ENCODE measurements at regions not wholly inside any gene's neighbourhood (a gene's known extent, or its start where the extent isn't known, plus 50 kb on each side); places are given as distances from the start of the nearest gene placed in this dataset.

- H3K23ac ChIP-seq (ENCODE audit: insufficient read length): no peak overlapping the region
- H3K9ac ChIP-seq (replicated peaks in 1 of 4; ENCODE audit: extremely low read depth in 1 of 4, low read depth in 3 of 4, low read length in 3 of 4): no peak overlapping the region
- no peaks in the 10 kb centered on the region for H3K79me1 ChIP-seq (ENCODE audit: low read depth, low read length)
- H3K36me3 ChIP-seq (ENCODE audit: control insufficient read depth in 2 of 4, insufficient read depth in 4 of 4, low read length in 3 of 4): no peaks in the 10 kb centered on the region
- FAIRE-seq (no peak), DNase-seq (ENCODE audit: low read depth in 1 of 2, low spot score in 2 of 2) (no peak)
- no peak overlapping the region for H3K14ac ChIP-seq (ENCODE audit: insufficient read length)
- 91% methylated on average over 2 of the region's 2 CpGs; no CpG with 5 or more reads in 1 of the 2 experiments for WGBS, 2 experiments (ENCODE audit: extremely low coverage in 1 of 2, insufficient coverage in 1 of 2, insufficient read length in 1 of 2, insufficient replicate concordance in 2 of 2, low coverage in 1 of 2, low lambda C conversion rate in 2 of 2, missing lambda C conversion rate in 1 of 2)
- no peak overlapping the region for H2BK5ac ChIP-seq (ENCODE audit: low read depth, low read length)
- no peak overlapping the region for H2AK5ac ChIP-seq (ENCODE audit: low read depth, low read length)
- no peaks in the 10 kb centered on the region for H4K20me1 ChIP-seq (replicated peaks in 1 of 2; ENCODE audit: control insufficient read depth in 1 of 2, insufficient read depth in 2 of 2, low read length in 2 of 2)
- no peaks in the 10 kb centered on the region; a peak in 1 of 7 replicates for H3K4me1 ChIP-seq (replicated peaks in 1 of 4; ENCODE audit: control insufficient read depth in 3 of 4, insufficient read depth in 4 of 4, low read length in 3 of 4)
- H2BK20ac ChIP-seq (ENCODE audit: low read length): no peak overlapping the region
- no peak overlapping the region for H2BK12ac ChIP-seq (ENCODE audit: low read depth, low read length)
- no peak overlapping the region for H3K18ac ChIP-seq (ENCODE audit: extremely low read depth, low read length)
- no peak overlapping the region for H4K5ac ChIP-seq (ENCODE audit: insufficient read length, low read depth, low read length)
- H3K27ac ChIP-seq (ENCODE audit: low read depth, low read length): no peak overlapping the region
- H2BK120ac ChIP-seq (replicated peaks; ENCODE audit: low read depth, low read length): no peak overlapping the region
- H4K8ac ChIP-seq (ENCODE audit: extremely low read depth, insufficient read depth, low read length): no peak overlapping the region
- no peak overlapping the region for H3K4me3 ChIP-seq (ENCODE audit: extremely low read depth in 1 of 4, insufficient read depth in 2 of 4, low read depth in 3 of 4, low read length in 4 of 4)
- H3K27me3 ChIP-seq (replicated peaks in 1 of 4; ENCODE audit: control insufficient read depth in 3 of 4, extremely low read depth in 1 of 4, insufficient read depth in 3 of 4, low read length in 3 of 4): no peaks in the 10 kb centered on the region
- H2BK15ac ChIP-seq (ENCODE audit: low read length): no peak overlapping the region
- no peak overlapping the region for H2AFZ ChIP-seq (ENCODE audit: low read length)
- H4K91ac ChIP-seq (replicated peaks; ENCODE audit: insufficient read length, low read length): no peak overlapping the region
- H3K56ac ChIP-seq (replicated peaks; ENCODE audit: insufficient read length, low read depth, low read length): no peak overlapping the region
- no peaks in the 10 kb centered on the region for H3K79me2 ChIP-seq (ENCODE audit: control insufficient read depth in 1 of 2, insufficient read depth in 2 of 2, low read length in 2 of 2)
- no peak overlapping the region for H3K4me2 ChIP-seq (ENCODE audit: insufficient read depth in 1 of 2, low read depth in 2 of 2, low read length in 2 of 2)
- H3K23me2 ChIP-seq (ENCODE audit: low read depth, low read length): peaks cover 1% of the 10 kb centered on the region; the same call in 1 of the 2 replicates
- H3K4ac ChIP-seq (replicated peaks; ENCODE audit: insufficient read length, low read depth, low read length): no peak overlapping the region
- CTCF ChIA-PET (ENCODE audit: partially characterized antibody): interaction anchor here (1.0 to 2.3 kb wide), 3 partner anchors 14 to 105 kb away, joined by 3 to 10 read pairs (median 3); no protein-coding TSS in a partner anchor
- H3K9me3 ChIP-seq (ENCODE audit: insufficient read depth in 2 of 2, low read depth in 1 of 2, low read length in 1 of 2): peaks cover 0 to 3% of the 10 kb centered on the region in 2 experiments; a peak in 1 of 4 replicates
- POLR2A ChIA-PET (ENCODE audit: partially characterized antibody): no interaction called here
- TF ChIP-seq BCL11A (IDR thresholded peaks at IDR 0.05; ENCODE audit: low read depth in 2 of 2, low read length in 2 of 2) (no peak), PHF8 (conservative IDR thresholded peaks at IDR 0.05; ENCODE audit: low read depth, low read length) (no peak), TCF12 (IDR thresholded peaks at IDR 0.05; ENCODE audit: low read depth, low read length) (no peak), SIX5 (IDR thresholded peaks at IDR 0.05; ENCODE audit: low read depth, low read length) (no peak), NANOG (IDR thresholded peaks at IDR 0.05; ENCODE audit: insufficient read depth, low read depth, low read length, poor library complexity, severe bottlenecking) (no peak), YY1 (IDR thresholded peaks at IDR 0.05; ENCODE audit: low read depth, low read length) (no peak), RBBP5 (IDR thresholded peaks at IDR 0.05; ENCODE audit: borderline replicate concordance, low read depth, low read length) (no peak), MAFK (IDR thresholded peaks at IDR 0.05; ENCODE audit: low read depth, low read length) (no peak), CHD2 (IDR thresholded peaks at IDR 0.05; ENCODE audit: low read length) (no peak), SP1 (IDR thresholded peaks at IDR 0.05; ENCODE audit: low read depth, low read length) (no peak), RNF2 (IDR thresholded peaks at IDR 0.05; ENCODE audit: borderline replicate concordance, low read depth, low read length, missing control alignments, poor library complexity, severe bottlenecking) (no peak), POLR2AphosphoS5 (IDR thresholded peaks at IDR 0.05; ENCODE audit: low read depth, low read length) (no peak), HDAC2 (IDR thresholded peaks at IDR 0.05; ENCODE audit: borderline replicate concordance in 1 of 2, low read depth in 2 of 2, low read length in 2 of 2) (no peak), FOSL1 (IDR thresholded peaks at IDR 0.05; ENCODE audit: insufficient read depth, low read depth, low read length) (no peak), CEBPB (IDR thresholded peaks at IDR 0.05; ENCODE audit: low read depth, low read length) (no peak), ASH2L (IDR thresholded peaks at IDR 0.05; ENCODE audit: low read length) (no peak)
Observed at GRCh38 chr22:27046603-27047002, 389.2 kb downstream of the MIAT start.

Data from H1 (cell line).